SH-SY5Y (cell line): ENCODE measurements at regions not wholly inside any gene's neighbourhood (a gene's known extent, or its start where the extent isn't known, plus 50 kb on each side); places are given as distances from the start of the nearest gene placed in this dataset.

Source experiments
- GATA2 ChIP-seq: IDR thresholded peaks from 2 replicates; pipeline ENCODE4 v1.6.1; 2011; ENCODE audit warnings: mild to moderate bottlenecking, low read depth, low read length
- GATA3 ChIP-seq: IDR thresholded peaks from 2 replicates; pipeline ENCODE4 v1.6.1; 2011; ENCODE audit warnings: low read depth, mild to moderate bottlenecking, low read length, moderate library complexity

- TF ChIP-seq GATA2 (no peak), GATA3 (no peak)
These were observed 463.7 kb downstream of the EPM2A start for GRCh38 chr6:145271577-145271976.
